Upper lobe of right lung (tissue), 1 donor: ENCODE measurements at regions not wholly inside any gene's neighbourhood (a gene's known extent, or its start where the extent isn't known, plus 50 kb on each side); places are given as distances from the start of the nearest gene placed in this dataset.
A peak's percentile ranks its signal among the peaks of the same experiment; 100 is the strongest.

Experiments
- ATAC-seq: fragments of 200-7000 bp; cut with Tn5 transposase; one replicate; pipeline ENCODE4 v1.9.1; 2020; ENCODE audit warnings: mild to moderate bottlenecking, moderate library complexity
- DNase-seq: peaks from one replicate; pipeline ENCODE4 v3.0.0-alpha.2; 2020
- H3K27ac ChIP-seq: fragments of 200-600 bp; one replicate; pipeline ENCODE4 v1.8.0; 2022
- H3K27me3 ChIP-seq: fragments of 200-600 bp; one replicate; pipeline ENCODE4 v1.8.0; 2022; ENCODE audit warnings: mild to moderate bottlenecking
- H3K36me3 ChIP-seq: fragments of 200-600 bp; one replicate; pipeline ENCODE4 v1.8.0; 2022
- H3K4me1 ChIP-seq: fragments of 200-600 bp; one replicate; pipeline ENCODE4 v1.8.0; 2022
- H3K4me3 ChIP-seq: fragments of 200-600 bp; one replicate; pipeline ENCODE4 v1.8.0; 2022; ENCODE audit warnings: mild to moderate bottlenecking
- H3K9me3 ChIP-seq: fragments of 200-600 bp; one replicate; pipeline ENCODE4 v1.8.0; 2022
- CTCF ChIP-seq: fragments of 200-600 bp; IDR thresholded peaks from one replicate; pipeline ENCODE4 v1.8.0; 2022; ENCODE audit warnings: antibody characterized with exemption
- intact Hi-C: fragments of 100-400 bp; cut with DNase I; formaldehyde crosslinking; loops from one replicate; pipeline ENCODE4 v1.11.0; 2022
- donor health status: DM: no; HTN: yes; CAD: no; lungs with severe emphysema.

GRCh38 chr6:11951868-11952267 lies 60.2 kb upstream of the HIVEP1 start:
- ATAC-seq = no peak
- intact Hi-C loops = no loop called here
- no peak for TF ChIP-seq CTCF
- Histone ChIP-seq H3K4me3 (no peak overlapping the region), H3K9me3 (no peaks in the 10 kb centered on the region), H3K27me3 (no peaks in the 10 kb centered on the region), H3K4me1 (no peaks in the 10 kb centered on the region), H3K36me3 (no peaks in the 10 kb centered on the region), H3K27ac (no peak overlapping the region)
- no peak for DNase-seq

GRCh38 chr6:11950109-11950508 lies 62.0 kb upstream of the HIVEP1 start:
- DNase-seq = no peak
- no peak for ATAC-seq
- Histone ChIP-seq H3K27me3 (no peaks in the 10 kb centered on the region), H3K4me3 (no peak overlapping the region), H3K4me1 (no peaks in the 10 kb centered on the region), H3K27ac (no peak overlapping the region), H3K9me3 (no peaks in the 10 kb centered on the region), H3K36me3 (no peaks in the 10 kb centered on the region)
- intact Hi-C loops = no loop called here
- no peak for TF ChIP-seq CTCF

GRCh38 chr6:11947575-11947974 lies 64.5 kb upstream of the HIVEP1 start:
- Histone ChIP-seq H3K9me3 (no peaks in the 10 kb centered on the region), H3K36me3 (no peaks in the 10 kb centered on the region), H3K4me1 (no peaks in the 10 kb centered on the region), H3K4me3 (no peak overlapping the region), H3K27ac (no peak overlapping the region), H3K27me3 (no peaks in the 10 kb centered on the region)
- intact Hi-C loops = no loop called here
- DNase-seq = no peak
- no peak for TF ChIP-seq CTCF
- ATAC-seq = peak; percentile 74

DNA sequence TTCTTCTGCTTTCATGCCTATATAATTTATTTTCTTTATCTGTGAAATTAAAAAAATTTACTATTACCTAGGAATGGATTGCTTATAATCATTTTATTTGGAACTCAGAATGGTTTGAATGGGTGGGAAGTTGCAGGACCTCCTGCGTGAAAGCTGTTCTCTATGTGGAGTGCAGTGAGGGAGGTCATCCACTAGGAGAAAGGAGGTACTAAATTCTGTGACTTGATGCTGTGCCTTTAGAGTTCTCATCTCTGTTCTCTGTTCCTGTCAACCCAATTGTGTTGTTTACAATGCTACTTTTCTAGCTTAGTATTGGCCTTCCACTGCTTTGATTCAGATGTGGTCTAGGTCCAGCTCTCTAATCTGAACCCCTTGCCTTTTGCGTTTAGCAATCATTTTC lies 65.0 kb upstream of the HIVEP1 start:
- DNase-seq = no peak
- no peaks in the 10 kb centered on the region for H3K27me3 ChIP-seq
- H3K4me1 ChIP-seq = no peaks in the 10 kb centered on the region
- no peaks in the 10 kb centered on the region for H3K9me3 ChIP-seq
- no peak for ATAC-seq
- no peak overlapping the region for H3K27ac ChIP-seq
- intact Hi-C loops = no loop called here
- no peak overlapping the region for H3K4me3 ChIP-seq
- peak; percentile 12 for TF ChIP-seq CTCF
- no peaks in the 10 kb centered on the region for H3K36me3 ChIP-seq

- ATAC-seq = no peak
Observed at GRCh38 chr6:11944111-11944510, 68.0 kb upstream of the HIVEP1 start.

More at GRCh38 chr6:11944111-11944510, 68.0 kb upstream of the HIVEP1 start:
- Histone ChIP-seq H3K4me3 (no peak overlapping the region), H3K4me1 (no peaks in the 10 kb centered on the region), H3K9me3 (no peaks in the 10 kb centered on the region), H3K27me3 (no peaks in the 10 kb centered on the region), H3K36me3 (no peaks in the 10 kb centered on the region), H3K27ac (no peak overlapping the region)
- no peak for TF ChIP-seq CTCF
- intact Hi-C loops = no loop called here
- DNase-seq = no peak
